ENCODE measurements at regions not wholly inside any gene's neighbourhood (a gene's known extent, or its start where the extent isn't known, plus 50 kb on each side); places are given as distances from the start of the nearest gene placed in this dataset.

DNA sequence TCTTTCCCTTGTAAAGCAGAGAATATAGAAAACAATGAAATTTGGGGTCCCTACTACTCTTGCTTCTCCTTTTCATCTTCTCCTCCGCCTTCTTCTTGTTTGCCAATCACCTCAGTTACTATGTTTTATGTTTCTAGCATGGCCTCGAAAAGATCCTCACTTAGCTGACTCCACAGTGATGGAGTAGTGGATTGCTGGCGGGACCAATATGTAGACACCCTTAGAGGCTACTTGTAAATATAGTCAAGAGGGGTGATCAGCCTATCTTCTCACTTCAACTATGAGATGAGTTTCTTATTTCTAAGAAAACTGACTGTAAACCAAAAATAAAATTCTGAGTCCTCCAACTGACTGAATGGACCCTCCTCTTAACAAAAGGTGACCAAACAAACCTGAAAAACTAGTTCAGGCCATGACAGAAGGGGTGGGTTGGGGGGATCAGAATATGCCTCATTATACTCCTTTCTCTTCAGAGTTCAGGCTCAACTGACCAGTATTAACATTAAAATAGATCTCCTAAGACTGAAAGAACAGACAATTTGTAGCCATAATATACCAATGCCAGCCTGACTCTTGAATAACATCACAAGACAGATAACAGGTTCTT, 829.0 kb downstream of the TLE4 start (continued):
- no peak for TF ChIP-seq UBTF (IDR thresholded peaks at IDR 0.05; ENCODE audit: borderline replicate concordance in 1 of 2, low read depth in 2 of 2, low read length in 2 of 2)
- TF ChIP-seq CC2D1A (IDR thresholded peaks at IDR 0.05): no peak
- TF ChIP-seq MTA1 (IDR thresholded peaks at IDR 0.05; ENCODE audit: borderline replicate concordance): no peak
- no peak for TF ChIP-seq ZNF717 (CRISPR knock-in tag; IDR thresholded peaks at IDR 0.05)
- TF ChIP-seq NUFIP1 (IDR thresholded peaks at IDR 0.05; ENCODE audit: partially characterized antibody): no peak
- no peak for TF ChIP-seq THRAP3 (IDR thresholded peaks at IDR 0.05; ENCODE audit: borderline replicate concordance)
- TF ChIP-seq THAP12 (CRISPR knock-in tag; IDR thresholded peaks at IDR 0.05): no peak
- no peak for TF ChIP-seq ZNF165 (CRISPR knock-in tag; IDR thresholded peaks at IDR 0.05; ENCODE audit: borderline replicate concordance)
